GM12878 (cell line): ENCODE measurements at regions not wholly inside any gene's neighbourhood (a gene's known extent, or its start where the extent isn't known, plus 50 kb on each side); places are given as distances from the start of the nearest gene placed in this dataset.

Experiments
- ATAC-seq: fragments of 200-7000 bp; cut with Tn5 transposase; 3 replicates; pipeline ENCODE4 v1.9.1; 2020; ENCODE audit warnings: mild to moderate bottlenecking, moderate library complexity
- BruUV-seq: library from RNA; stranded (reverse); fragments of 400-500 nt; replicated peaks from 2 replicates; lab custom pipeline; 2021; lab: Mats Ljungman, UMichigan
- CTCF ChIA-PET: fragments of 300-600 bp; sonication (Branson Sonifier 250); formaldehyde crosslinking; extraction: SDS; loops from one replicate; lab custom pipeline; 2021; ENCODE audit warnings: inconsistent platforms; lab: Yijun Ruan, JAX
- POLR2A ChIA-PET: fragments of 350-600 bp; formaldehyde crosslinking; extraction: SDS; loops from one replicate; lab custom pipeline; 2021; ENCODE audit warnings: inconsistent platforms; lab: Charles Lee
- RAD21 ChIA-PET: fragments of 300-600 bp; sonication (Branson Sonifier 250); formaldehyde crosslinking; loops from one replicate; lab custom pipeline; 2023; ENCODE audit warnings: antibody characterized with exemption; ENCODE audit not compliant: unreplicated experiment; lab: Charles Lee
- SMC1A ChIA-PET: fragments of 300-600 bp; sonication (Branson Sonifier 250); formaldehyde crosslinking; loops from one replicate; lab custom pipeline; 2023; ENCODE audit not compliant: unreplicated experiment, uncharacterized antibody; lab: Charles Lee
- DNase-seq: peaks from one replicate; pipeline ENCODE4 v3.0.0-alpha.2; 2011; ENCODE audit warnings: low read depth, low spot score
- FAIRE-seq: peaks from 3 replicates; lab custom pipeline; 2011; peaks lifted over from hg19 to GRCh38; lab: Jason Lieb, UNC
- H2AFZ ChIP-seq: 2 replicates; pipeline ENCODE4 v1.6.0; 2011; ENCODE audit warnings: low read depth, low read length, control low read depth; ENCODE audit not compliant: control insufficient read depth
- H3K27ac ChIP-seq: 2 replicates; pipeline ENCODE4 v1.5.1; 2011; ENCODE audit warnings: control low read depth; ENCODE audit not compliant: control insufficient read depth, insufficient read depth
- H3K27me3 ChIP-seq, 2 experiments: replicated peaks in 1 of 2; 2 replicates each; pipeline versions ENCODE4 v1.6.0 to v1.6.1; 2011; ENCODE audit warnings: low read length in 1 of 2; ENCODE audit not compliant: control insufficient read depth in 2 of 2, insufficient read depth in 2 of 2
- H3K36me3 ChIP-seq, 2 experiments: 2 replicates each; pipeline ENCODE4 v1.5.1; 2011; ENCODE audit warnings: low read length in 1 of 2; ENCODE audit not compliant: control insufficient read depth in 2 of 2, insufficient read depth in 2 of 2
- H3K4me1 ChIP-seq: 2 replicates; pipeline ENCODE4 v1.6.1; 2011; ENCODE audit warnings: mild to moderate bottlenecking, low read length, moderate library complexity, mixed read lengths; ENCODE audit not compliant: control insufficient read depth, insufficient read depth
- H3K4me2 ChIP-seq: 2 replicates; pipeline ENCODE4 v1.6.0; 2011; ENCODE audit warnings: control low read depth; ENCODE audit not compliant: control insufficient read depth, insufficient read depth
- H3K4me3 ChIP-seq: fragments of 200-600 bp; sonication (generic); 2 replicates; pipeline ENCODE4 v1.5.1; 2016
- H3K79me2 ChIP-seq: 2 replicates; pipeline ENCODE4 v1.6.0; 2011; ENCODE audit warnings: low read length; ENCODE audit not compliant: control insufficient read depth, insufficient read depth
- H3K9ac ChIP-seq: 2 replicates; pipeline ENCODE4 v1.8.0; 2011; ENCODE audit warnings: low read length, control low read depth, mixed read lengths; ENCODE audit not compliant: control insufficient read depth, insufficient read depth
- H3K9me3 ChIP-seq: replicated peaks from 3 replicates; pipeline ENCODE4 v1.5.1; 2011; ENCODE audit warnings: mild to moderate bottlenecking, low read length; ENCODE audit not compliant: control insufficient read depth, insufficient read depth
- H4K20me1 ChIP-seq: 2 replicates; pipeline ENCODE4 v1.6.0; 2011; ENCODE audit not compliant: control insufficient read depth, insufficient read depth
- BACH1 ChIP-seq: fragments of 450-650 bp; IDR thresholded peaks from 2 replicates; pipeline ENCODE4 v1.6.1; 2017; ENCODE audit warnings: mild to moderate bottlenecking, borderline replicate concordance
- E2F8 ChIP-seq: fragments of 450-650 bp; IDR thresholded peaks from 2 replicates; pipeline ENCODE4 v1.6.1; 2018; ENCODE audit warnings: mild to moderate bottlenecking, low read depth, moderate library complexity; ENCODE audit not compliant: partially characterized antibody
- HDAC2 ChIP-seq: fragments of 200-600 bp; sonication (generic); IDR thresholded peaks from 2 replicates; pipeline ENCODE4 v1.6.1; 2017
- HDGF ChIP-seq: fragments of 450-650 bp; IDR thresholded peaks from 2 replicates; pipeline ENCODE4 v1.6.1; 2016; ENCODE audit warnings: antibody characterized with exemption
- MYB ChIP-seq: fragments of 150-350 bp; IDR thresholded peaks from 2 replicates; pipeline ENCODE4 v1.6.1; 2014; ENCODE audit warnings: mild to moderate bottlenecking, low read depth, low read length, borderline replicate concordance
- SMC3 ChIP-seq: IDR thresholded peaks from 2 replicates; pipeline ENCODE4 v1.6.1; 2011; ENCODE audit warnings: low read length, improper control_type of control experiment, borderline replicate concordance
- TCF7 ChIP-seq: IDR thresholded peaks from 2 replicates; pipeline ENCODE4 v1.6.1; 2014; ENCODE audit warnings: antibody characterized with exemption, borderline replicate concordance
- WRNIP1 ChIP-seq: IDR thresholded peaks from 2 replicates; pipeline ENCODE4 v1.6.1; 2011; ENCODE audit warnings: low read depth, low read length, improper control_type of control experiment, borderline replicate concordance
- WGBS: methylation state at CpG from one replicate; pipeline ENCODE4 v1.1.6; 2016; ENCODE audit warnings: low lambda C conversion rate; ENCODE audit not compliant: insufficient replicate concordance, insufficient coverage; ENCODE audit errors: missing lambda C conversion rate; 5-methylcytosine and 5-hydroxymethylcytosine counted together
- in situ Hi-C: fragments of 300-500 bp; cut with MboI; formaldehyde crosslinking; loops from 9 replicates; pipeline ENCODE4 v1.14.3; 2018; ENCODE audit warnings: mixed read lengths
- intact Hi-C: fragments of 100-400 bp; cut with micrococcal nuclease; formaldehyde crosslinking; loops from one replicate; pipeline ENCODE4 v1.14.2; 2022; ENCODE audit not compliant: unreplicated experiment

GRCh38 chr14:101128478-101129321, 225.2 kb upstream of the RTL1 start:
- no peak for DNase-seq
- RAD21 ChIA-PET = no interaction called here
- no peak for FAIRE-seq
- Histone ChIP-seq H3K4me1 (no peaks in the 10 kb centered on the region), H3K79me2 (no peaks in the 10 kb centered on the region), H4K20me1 (no peaks in the 10 kb centered on the region), H3K27ac (no peak overlapping the region), H3K4me2 (no peak overlapping the region), H3K9me3 (no peaks in the 10 kb centered on the region; the same call in 2 of the 3 replicates), H3K36me3 (no peaks in the 10 kb centered on the region), H3K9ac (no peak overlapping the region), H3K27me3 (no peaks in the 10 kb centered on the region), H2AFZ (no peak overlapping the region), H3K4me3 (no peak overlapping the region)
- POLR2A ChIA-PET = no interaction called here
- no peak for ATAC-seq
- TF ChIP-seq TCF7 = no peak
- SMC1A ChIA-PET = no interaction called here
- 44% methylated on average over 30 of the region's 30 CpGs for WGBS
- intact Hi-C loops (no loop called here), in situ Hi-C loops (no loop called here)
- CTCF ChIA-PET = no interaction called here
- BruUV-seq = no TSS peak

DNA sequence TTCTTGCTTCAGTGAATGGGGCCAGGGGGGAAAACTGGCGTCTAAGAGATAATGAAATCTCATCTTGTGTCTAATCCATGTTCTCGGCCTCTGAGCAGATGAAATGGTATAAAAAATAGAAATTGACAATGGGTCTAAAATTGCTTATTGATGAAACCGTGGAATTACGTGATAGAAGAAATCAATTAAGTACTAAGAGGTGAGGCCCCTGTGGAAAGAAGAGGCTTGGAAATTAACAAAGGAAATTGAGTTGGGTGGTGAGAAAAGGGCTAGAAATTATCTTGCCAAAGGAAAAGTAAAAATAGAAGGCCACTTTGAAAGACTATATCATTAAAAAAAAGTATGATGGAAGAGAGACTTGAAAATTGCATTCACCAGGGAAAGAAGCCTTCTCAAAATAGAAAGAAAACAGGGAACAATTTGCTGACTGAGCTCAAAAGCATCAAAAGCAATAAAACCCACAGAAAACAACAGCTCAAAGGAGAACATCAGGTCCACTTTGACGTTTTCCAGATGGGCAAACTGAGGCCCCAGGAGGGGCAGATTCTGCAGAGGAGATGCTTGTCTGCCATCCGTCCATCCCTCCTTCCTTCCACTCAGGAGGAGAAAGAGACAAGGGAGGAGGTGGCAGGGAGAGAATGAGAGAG, 226.1 kb upstream of the RTL1 start:
- ChIA-PET RAD21 (no interaction called here), POLR2A (no interaction called here), SMC1A (no interaction called here), CTCF (no interaction called here)
- Histone ChIP-seq H3K27ac (no peak overlapping the region), H3K9me3 (no peaks in the 10 kb centered on the region; the same call in 2 of the 3 replicates), H2AFZ (no peak overlapping the region), H4K20me1 (no peaks in the 10 kb centered on the region), H3K4me2 (no peak overlapping the region), H3K4me1 (no peaks in the 10 kb centered on the region), H3K36me3 (no peaks in the 10 kb centered on the region), H3K27me3 (no peaks in the 10 kb centered on the region), H3K79me2 (no peaks in the 10 kb centered on the region), H3K9ac (no peak overlapping the region), H3K4me3 (no peak overlapping the region)
- TF ChIP-seq MYB = no peak
- no peak for TF ChIP-seq SMC3
- no peak for TF ChIP-seq BACH1
- TF ChIP-seq HDAC2 = no peak
- TF ChIP-seq WRNIP1 = no peak
- TF ChIP-seq E2F8 = no peak
- TF ChIP-seq HDGF = no peak
- 27% methylated on average over 6 of the region's 6 CpGs for WGBS
- in situ Hi-C loops = no loop called here
- ATAC-seq = no peak
- FAIRE-seq = no peak
- BruUV-seq = no TSS peak
- intact Hi-C loops = no loop called here
- no peak for DNase-seq
